ENCODE measurements at regions not wholly inside any gene's neighbourhood (a gene's known extent, or its start where the extent isn't known, plus 50 kb on each side); places are given as distances from the start of the nearest gene placed in this dataset.

- Mint-ChIP-seq H3K27ac (no peak overlapping the region), H3K4me3 (ENCODE audit: low read depth) (no peak overlapping the region), H3K27me3 (peaks cover 21% of the 10 kb centered on the region), H3K36me3 (ENCODE audit: insufficient read depth) (no peaks in the 10 kb centered on the region), H3K9me3 (ENCODE audit: low read depth) (peaks cover under 1% of the 10 kb centered on the region), H3K4me1 (ENCODE audit: low read depth) (no peaks in the 10 kb centered on the region)
- DNase-seq (ENCODE audit: low spot score, unreplicated experiment), result no peak
- TF ChIP-seq CTCF (IDR thresholded peaks at IDR 0.05; ENCODE audit: unreplicated experiment), result no peak
These were observed 364.8 kb downstream of the RPS6KC1 start for GRCh38 chr1:213415691-213416380.

GRCh38 chr1:213416461-213417224 is 365.6 kb downstream of the RPS6KC1 start:
- TF ChIP-seq CTCF (IDR thresholded peaks at IDR 0.05; ENCODE audit: unreplicated experiment), result no peak
- Mint-ChIP-seq H3K4me3 (ENCODE audit: low read depth) (no peak overlapping the region), H3K36me3 (ENCODE audit: insufficient read depth) (no peaks in the 10 kb centered on the region), H3K27me3 (peaks cover 21% of the 10 kb centered on the region), H3K27ac (no peak overlapping the region), H3K9me3 (ENCODE audit: low read depth) (no peaks in the 10 kb centered on the region), H3K4me1 (ENCODE audit: low read depth) (no peaks in the 10 kb centered on the region)
- DNase-seq (ENCODE audit: low spot score, unreplicated experiment), result no peak

DNA sequence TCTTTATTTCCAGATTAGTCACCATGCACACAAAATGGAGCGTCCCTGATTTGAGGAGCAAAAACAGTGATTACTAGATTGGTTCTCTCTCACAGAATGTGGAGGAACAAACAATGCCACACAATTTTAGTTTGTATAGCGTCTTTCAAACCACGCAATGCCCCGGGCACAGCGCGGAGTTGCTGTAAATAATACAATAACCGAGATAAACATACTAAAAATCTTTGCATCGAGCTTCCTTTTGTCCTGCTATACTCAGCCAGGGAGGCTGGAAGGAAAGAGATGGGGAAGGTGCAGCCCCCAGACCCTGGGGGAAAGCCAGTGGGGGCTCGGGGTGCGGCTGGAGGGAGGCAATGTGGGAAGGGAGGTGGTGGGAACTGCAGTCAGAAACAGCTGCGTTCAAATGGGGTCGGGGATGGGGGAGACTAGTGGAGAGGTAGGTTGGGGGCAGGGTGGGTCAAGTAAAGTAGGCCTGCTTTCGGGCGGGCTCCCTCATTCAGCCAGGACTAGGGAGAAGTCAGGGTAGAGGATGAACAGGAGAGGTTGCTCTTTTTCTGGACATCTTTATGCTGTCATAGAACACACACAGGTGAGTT is 366.3 kb downstream of the RPS6KC1 start:
- Mint-ChIP-seq H3K9me3 (ENCODE audit: low read depth) (no peaks in the 10 kb centered on the region), H3K27ac (no peak overlapping the region), H3K36me3 (ENCODE audit: insufficient read depth) (no peaks in the 10 kb centered on the region), H3K27me3 (peaks cover 21% of the 10 kb centered on the region), H3K4me3 (ENCODE audit: low read depth) (no peak overlapping the region), H3K4me1 (ENCODE audit: low read depth) (no peaks in the 10 kb centered on the region)
- DNase-seq (ENCODE audit: low spot score, unreplicated experiment), result no peak
- TF ChIP-seq CTCF (IDR thresholded peaks at IDR 0.05; ENCODE audit: unreplicated experiment), result no peak

DNA sequence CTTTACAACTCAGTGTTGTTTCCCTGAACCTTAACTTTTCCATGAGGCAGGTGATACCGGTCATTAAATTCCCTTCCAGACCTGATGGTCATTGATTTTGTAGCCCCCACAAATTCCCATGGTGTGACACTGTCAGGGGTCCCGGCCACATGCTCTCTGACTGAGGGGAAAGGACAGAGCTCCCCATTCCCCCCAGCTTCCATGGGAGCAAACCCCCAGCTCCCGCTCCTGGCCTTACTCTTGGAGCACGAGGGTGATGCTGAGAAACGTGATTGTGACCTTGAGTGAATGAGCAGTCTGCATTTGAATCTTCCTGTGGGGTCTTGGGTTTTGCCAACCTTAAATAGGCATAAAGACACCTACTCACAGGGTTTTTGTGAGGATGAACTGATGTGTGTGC is 366.8 kb downstream of the RPS6KC1 start:
- peaks cover 21% of the 10 kb centered on the region for H3K27me3 Mint-ChIP-seq

More for the DNA sequence above, 366.8 kb downstream of the RPS6KC1 start:
- Mint-ChIP-seq H3K27ac (no peak overlapping the region), H3K36me3 (ENCODE audit: insufficient read depth) (no peaks in the 10 kb centered on the region), H3K9me3 (ENCODE audit: low read depth) (no peaks in the 10 kb centered on the region), H3K4me1 (ENCODE audit: low read depth) (no peaks in the 10 kb centered on the region), H3K4me3 (ENCODE audit: low read depth) (no peak overlapping the region)
- DNase-seq (ENCODE audit: low spot score, unreplicated experiment), result no peak
- no peak for TF ChIP-seq CTCF (IDR thresholded peaks at IDR 0.05; ENCODE audit: unreplicated experiment)

Measured in progenitor cell of endocrine pancreas (in vitro differentiated cells).